MCF 10A (cell line): ENCODE measurements at regions not wholly inside any gene's neighbourhood (a gene's known extent, or its start where the extent isn't known, plus 50 kb on each side); places are given as distances from the start of the nearest gene placed in this dataset.

ENCODE experiments used
- BruUV-seq: library from RNA; stranded (reverse); fragments of 400-500 nt; replicated peaks from 2 replicates; lab custom pipeline; 2021; lab: Mats Ljungman, UMichigan
- CTCF ChIA-PET: fragments of 300-600 bp; sonication (Branson Sonifier 250); formaldehyde crosslinking; extraction: SDS; loops from one replicate; lab custom pipeline; 2021; ENCODE audit warnings: antibody characterized with exemption, inconsistent platforms; lab: Yijun Ruan, JAX
- POLR2A ChIA-PET: fragments of 300-600, 350-650 bp; sonication (Branson Sonifier 250); formaldehyde crosslinking; extraction: SDS; loops from one replicate; lab custom pipeline; 2020; ENCODE audit warnings: antibody characterized with exemption, inconsistent platforms; lab: Yijun Ruan, JAX
- DNase-seq: peaks from one replicate; pipeline ENCODE4 v3.0.0-alpha.2; 2018; ENCODE audit not compliant: unreplicated experiment
- H3K27ac Mint-ChIP-seq: one replicate; pipeline ENCODE4 v1.8.0; 2022; ENCODE audit warnings: mild to moderate bottlenecking, low read depth, mixed read lengths; ENCODE audit not compliant: unreplicated experiment
- H3K27me3 Mint-ChIP-seq: one replicate; pipeline ENCODE4 v1.8.0; 2022; ENCODE audit warnings: mixed read lengths; ENCODE audit not compliant: insufficient read depth, unreplicated experiment
- H3K36me3 Mint-ChIP-seq: one replicate; pipeline ENCODE4 v1.8.0; 2022; ENCODE audit warnings: mild to moderate bottlenecking, moderate library complexity, mixed read lengths; ENCODE audit not compliant: insufficient read depth, unreplicated experiment
- H3K4me1 Mint-ChIP-seq: one replicate; pipeline ENCODE4 v1.8.0; 2022; ENCODE audit warnings: mixed read lengths; ENCODE audit not compliant: insufficient read depth, unreplicated experiment
- H3K4me3 Mint-ChIP-seq: one replicate; pipeline ENCODE4 v1.8.0; 2022; ENCODE audit warnings: mild to moderate bottlenecking, moderate library complexity, mixed read lengths; ENCODE audit not compliant: unreplicated experiment
- H3K9me3 Mint-ChIP-seq: one replicate; pipeline ENCODE4 v1.8.0; 2022; ENCODE audit warnings: mixed read lengths; ENCODE audit not compliant: unreplicated experiment
- CTCF ChIP-seq: fragments of 200-600 bp; IDR thresholded peaks from one replicate; pipeline ENCODE4 v1.8.0; 2022; ENCODE audit warnings: antibody characterized with exemption, mild to moderate bottlenecking; ENCODE audit not compliant: unreplicated experiment
- intact Hi-C: fragments of 100-400 bp; cut with micrococcal nuclease; formaldehyde crosslinking; loops from 2 replicates; pipeline ENCODE4 v1.14.1; 2022

GRCh38 chr2:8148260-8149006 is 533.4 kb upstream of the ID2 start:
- H3K9me3 Mint-ChIP-seq, result peaks cover 31% of the 10 kb centered on the region
- no peak for TF ChIP-seq CTCF
- ChIA-PET CTCF (interaction anchor here (0.6 kb wide), 1 partner anchor 900 kb away, joined by 3 read pairs; no protein-coding TSS in a partner anchor), POLR2A (no interaction called here)
- BruUV-seq, result no TSS peak
- no peak overlapping the region for H3K27ac Mint-ChIP-seq
- intact Hi-C loops, result no loop called here
- H3K4me3 Mint-ChIP-seq, result no peak overlapping the region
- H3K27me3 Mint-ChIP-seq, result no peaks in the 10 kb centered on the region
- peaks cover 11% of the 10 kb centered on the region for H3K4me1 Mint-ChIP-seq
- peaks cover 5% of the 10 kb centered on the region for H3K36me3 Mint-ChIP-seq
- DNase-seq, result peak; percentile 77

DNA sequence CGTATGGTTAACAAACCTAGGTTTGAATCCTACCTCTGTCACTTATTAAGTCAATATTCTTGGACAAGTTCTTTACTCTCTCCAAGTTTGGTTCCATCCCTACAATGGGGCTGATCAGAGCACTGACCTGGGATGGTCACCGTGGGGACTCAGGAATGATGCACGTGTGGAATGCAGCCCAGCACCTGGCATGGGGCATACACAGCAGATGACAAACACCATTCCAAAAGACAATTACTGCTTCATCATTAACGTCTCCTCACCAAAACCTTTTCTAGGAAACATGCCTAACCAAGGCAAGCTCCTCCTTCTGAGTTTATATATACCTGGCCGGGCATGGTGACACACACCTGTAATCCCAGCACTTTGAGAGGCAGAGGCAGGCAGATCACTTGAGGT is 532.9 kb upstream of the ID2 start:
- H3K4me3 Mint-ChIP-seq, result no peak overlapping the region
- no peaks in the 10 kb centered on the region for H3K27me3 Mint-ChIP-seq
- POLR2A ChIA-PET, result no interaction called here
- peaks cover 5% of the 10 kb centered on the region for H3K36me3 Mint-ChIP-seq
- intact Hi-C loops, result no loop called here
- TF ChIP-seq CTCF, result no peak
- no TSS peak for BruUV-seq
- CTCF ChIA-PET, result interaction anchor here (0.6 kb wide), 1 partner anchor 901 kb away, joined by 3 read pairs; no protein-coding TSS in a partner anchor
- peaks cover 11% of the 10 kb centered on the region for H3K4me1 Mint-ChIP-seq
- H3K27ac Mint-ChIP-seq, result no peak overlapping the region
- peaks cover 31% of the 10 kb centered on the region for H3K9me3 Mint-ChIP-seq
- DNase-seq, result no peak

GRCh38 chr2:8149985-8150539 is 531.8 kb upstream of the ID2 start:
- Mint-ChIP-seq H3K27me3 (no peaks in the 10 kb centered on the region), H3K9me3 (peaks cover 31% of the 10 kb centered on the region), H3K36me3 (peaks cover 5% of the 10 kb centered on the region), H3K4me1 (peaks cover 11% of the 10 kb centered on the region), H3K27ac (no peak overlapping the region), H3K4me3 (no peak overlapping the region)
- no TSS peak for BruUV-seq
- DNase-seq, result no peak
- intact Hi-C loops, result no loop called here
- TF ChIP-seq CTCF, result no peak
- POLR2A ChIA-PET, result no interaction called here
- CTCF ChIA-PET, result interaction anchor here (0.6 kb wide), 1 partner anchor 477 kb away, joined by 3 read pairs; no protein-coding TSS in a partner anchor

GRCh38 chr2:8151888-8152287 is 530.0 kb upstream of the ID2 start:
- Mint-ChIP-seq H3K27me3 (no peaks in the 10 kb centered on the region), H3K4me3 (no peak overlapping the region), H3K4me1 (peaks cover 6% of the 10 kb centered on the region), H3K9me3 (peaks cover 19% of the 10 kb centered on the region), H3K27ac (no peak overlapping the region), H3K36me3 (peaks cover 5% of the 10 kb centered on the region)
- no TSS peak for BruUV-seq
- no peak for TF ChIP-seq CTCF
- intact Hi-C loops, result no loop called here
- POLR2A ChIA-PET, result no interaction called here
- CTCF ChIA-PET, result no interaction called here
- DNase-seq, result no peak
